H7 (cell line): ENCODE measurements at regions not wholly inside any gene's neighbourhood (a gene's known extent, or its start where the extent isn't known, plus 50 kb on each side); places are given as distances from the start of the nearest gene placed in this dataset.

Source experiments
- DNase-seq: peaks from one replicate; pipeline ENCODE4 v3.0.0; 2012
- H3K27me3 ChIP-seq: 2 replicates; pipeline ENCODE4 v1.6.0; 2011; ENCODE audit warnings: mild to moderate bottlenecking, low read length; ENCODE audit not compliant: control insufficient read depth, insufficient read depth
- H3K36me3 ChIP-seq: replicated peaks from 2 replicates; pipeline ENCODE4 v1.5.1; 2011; ENCODE audit warnings: low read length; ENCODE audit not compliant: control insufficient read depth, insufficient read depth
- H3K4me3 ChIP-seq: 2 replicates; pipeline ENCODE4 v1.5.1; 2011; ENCODE audit warnings: low read depth, mild to moderate bottlenecking, control low read depth, low read length, moderate library complexity; ENCODE audit not compliant: insufficient read depth

DNA sequence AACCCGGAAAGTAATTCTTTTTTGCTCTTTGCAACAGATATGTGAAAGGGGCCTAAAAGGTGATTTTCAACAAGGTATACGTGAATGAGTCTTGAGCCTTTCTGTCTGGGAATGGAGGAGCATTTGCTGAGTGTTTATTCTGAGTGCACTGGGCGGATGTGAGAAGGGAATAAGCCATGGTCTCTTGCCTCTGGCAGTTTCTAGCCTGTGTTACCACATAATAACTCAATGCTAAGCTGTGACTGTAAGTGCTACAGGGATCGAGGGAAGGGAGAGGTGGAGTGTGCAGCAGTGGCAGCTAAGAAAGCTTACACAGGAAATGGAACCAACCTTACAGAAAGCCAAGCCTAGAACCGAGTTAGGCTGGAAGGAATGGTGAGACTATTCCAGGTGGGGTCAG lies 444.3 kb downstream of the SLC4A3 start:
- no peak for DNase-seq
- H3K27me3 ChIP-seq, result no peaks in the 10 kb centered on the region
- no peaks in the 10 kb centered on the region for H3K36me3 ChIP-seq
- no peak overlapping the region for H3K4me3 ChIP-seq

DNA sequence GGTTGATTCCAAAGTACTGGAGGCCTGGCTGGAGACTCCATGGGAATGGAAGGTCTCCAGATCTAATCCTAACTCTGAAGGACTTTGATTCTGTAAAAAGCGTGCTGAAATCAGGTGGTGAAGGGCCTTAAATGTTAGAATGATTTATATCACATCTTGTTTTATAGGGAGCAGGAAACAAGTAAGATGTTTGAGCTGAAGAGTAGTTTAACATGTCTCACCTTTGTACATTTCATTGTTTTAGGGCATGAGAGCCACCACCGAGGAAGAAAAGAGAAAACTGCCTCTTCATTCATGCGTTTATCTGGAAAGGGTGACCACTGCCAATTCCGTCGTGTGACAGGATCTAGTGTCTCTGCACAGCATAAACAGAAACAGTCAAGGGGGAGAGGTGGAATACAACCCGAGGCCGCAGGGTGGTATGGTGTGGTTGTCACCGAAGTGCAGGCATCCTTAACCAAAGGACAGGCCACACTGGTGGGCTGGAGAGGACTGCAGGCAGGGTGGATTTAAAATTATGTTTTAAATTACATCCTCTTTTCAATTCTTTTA lies 445.3 kb downstream of the SLC4A3 start:
- no peak overlapping the region for H3K4me3 ChIP-seq
- no peak for DNase-seq
- no peaks in the 10 kb centered on the region for H3K36me3 ChIP-seq

DNA sequence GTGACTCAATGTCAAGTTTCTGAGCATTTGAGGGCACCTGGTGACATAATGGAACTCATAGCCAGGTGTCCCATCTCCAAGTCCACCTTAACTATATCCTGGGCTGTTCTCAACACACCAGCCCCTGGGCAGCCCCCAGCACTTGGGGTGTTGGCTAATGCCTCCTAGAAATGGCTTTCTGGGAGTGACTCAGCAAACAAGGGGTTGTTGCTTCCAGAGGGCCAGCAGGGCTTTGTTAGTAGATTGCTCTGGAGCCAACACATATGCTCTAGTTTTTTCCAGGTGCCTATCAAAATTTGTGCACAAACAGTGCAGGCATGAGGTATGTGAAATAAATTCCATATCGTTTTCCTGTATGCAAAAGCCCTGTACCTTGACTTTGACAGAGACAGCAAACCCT lies 448.4 kb downstream of the SLC4A3 start:
- Histone ChIP-seq H3K36me3 (no peaks in the 10 kb centered on the region), H3K27me3 (no peaks in the 10 kb centered on the region), H3K4me3 (no peak overlapping the region)
- no peak for DNase-seq

More for the DNA sequence above, 445.3 kb downstream of the SLC4A3 start:
- no peaks in the 10 kb centered on the region for H3K27me3 ChIP-seq

DNA sequence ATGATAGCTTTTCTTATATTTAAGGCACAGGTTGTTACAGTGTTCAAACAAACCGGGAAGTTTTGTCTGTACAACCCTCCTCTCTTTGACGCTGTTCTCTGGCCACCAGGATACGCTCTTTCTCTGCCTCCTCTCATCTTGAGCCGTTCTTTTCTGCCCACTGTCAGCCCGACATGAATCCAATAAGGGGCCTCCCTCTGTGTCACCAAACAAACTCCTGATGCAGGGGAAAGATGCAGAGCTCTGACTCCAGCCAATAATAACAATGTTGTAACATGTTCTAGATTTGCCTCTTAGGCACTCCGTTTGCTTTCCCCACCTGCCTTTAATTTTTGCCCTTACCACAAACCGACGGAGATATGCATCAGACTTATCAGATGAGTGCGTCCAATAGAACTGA lies 449.3 kb downstream of the SLC4A3 start:
- H3K36me3 ChIP-seq, result no peaks in the 10 kb centered on the region
- peak; percentile 38 for DNase-seq
- no peaks in the 10 kb centered on the region for H3K27me3 ChIP-seq
- H3K4me3 ChIP-seq, result no peak overlapping the region

DNA sequence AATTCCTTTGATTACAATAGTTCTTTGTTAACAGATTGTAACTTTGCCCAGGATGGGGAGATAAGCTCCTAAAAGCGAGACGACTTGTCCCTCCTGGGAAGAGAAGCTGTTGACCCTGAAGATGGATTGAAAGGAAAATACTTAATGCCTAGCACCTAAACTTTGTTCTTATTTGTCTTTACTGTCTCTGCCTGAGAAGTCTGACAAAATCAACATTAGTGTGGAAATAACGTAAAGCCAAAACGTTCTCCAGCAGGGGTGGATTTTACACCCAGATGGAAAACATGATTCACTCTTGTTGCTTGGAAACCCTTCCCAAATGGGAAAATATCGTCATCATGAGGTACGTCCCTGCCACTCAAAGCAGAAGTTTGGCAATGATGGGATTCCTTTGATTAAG lies 450.1 kb downstream of the SLC4A3 start:
- H3K4me3 ChIP-seq, result no peak overlapping the region
- H3K27me3 ChIP-seq, result no peaks in the 10 kb centered on the region
- no peaks in the 10 kb centered on the region for H3K36me3 ChIP-seq
- no peak for DNase-seq

DNA sequence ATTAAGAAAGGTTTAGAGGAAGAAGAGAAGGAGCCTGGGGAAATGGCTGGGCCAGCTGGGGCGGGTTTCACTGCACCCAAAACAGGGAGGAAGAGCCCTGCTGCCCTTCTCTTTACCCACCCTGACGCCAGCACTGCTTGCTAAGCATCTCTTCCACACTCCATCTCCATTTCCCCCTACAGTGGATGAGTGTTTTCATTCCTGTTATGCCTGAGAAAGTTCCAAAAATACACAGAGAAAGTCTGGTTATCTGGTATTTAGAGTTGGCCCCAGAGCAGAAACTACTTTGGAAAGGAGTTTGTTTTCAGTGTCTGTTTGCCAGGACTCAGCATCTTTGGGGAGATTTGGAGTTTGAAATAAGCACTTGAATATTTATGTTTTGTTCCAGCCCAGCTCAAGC lies 451.0 kb downstream of the SLC4A3 start:
- H3K36me3 ChIP-seq, result no peaks in the 10 kb centered on the region
- no peaks in the 10 kb centered on the region for H3K27me3 ChIP-seq
- DNase-seq, result no peak
- no peak overlapping the region for H3K4me3 ChIP-seq

DNA sequence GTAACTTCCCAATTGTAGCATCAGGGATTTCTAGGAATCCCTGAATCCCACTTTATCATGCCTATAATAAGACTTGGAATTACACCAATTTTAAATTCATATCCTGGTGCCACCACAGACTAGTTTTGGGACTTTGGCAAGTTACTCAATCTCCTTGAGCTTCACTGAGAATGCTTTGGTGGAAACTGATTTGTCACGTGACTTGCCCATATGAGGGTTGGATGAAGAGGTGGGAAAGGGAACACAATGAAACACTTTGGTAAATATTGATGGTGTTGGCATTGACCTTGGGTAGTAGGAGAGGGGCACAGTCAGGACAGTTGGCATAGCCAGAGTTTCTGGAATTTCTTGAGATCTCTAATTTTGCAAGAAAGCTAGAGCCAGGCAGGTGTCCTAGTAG lies 452.2 kb downstream of the SLC4A3 start:
- Histone ChIP-seq H3K4me3 (no peak overlapping the region), H3K27me3 (no peaks in the 10 kb centered on the region), H3K36me3 (no peaks in the 10 kb centered on the region)
- DNase-seq, result no peak

DNA sequence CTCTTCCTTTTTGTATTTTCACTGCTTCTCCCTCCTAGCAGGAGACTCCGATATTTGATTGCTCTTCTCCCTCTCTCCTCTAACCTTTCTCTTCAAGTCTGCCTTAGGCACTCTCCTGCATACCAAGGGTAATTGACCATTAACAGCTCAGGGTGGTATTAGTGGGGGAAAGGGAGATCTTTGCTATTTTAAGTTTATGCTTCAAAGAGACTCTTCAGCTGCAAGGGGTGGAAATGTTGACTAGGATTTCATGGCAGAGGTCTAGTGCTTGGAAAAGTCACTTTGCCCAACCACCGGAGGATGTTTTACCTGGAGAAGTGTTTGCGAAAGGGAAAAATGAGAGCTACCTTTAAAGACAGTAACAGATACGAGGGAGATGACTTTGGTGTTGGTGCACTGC lies 453.7 kb downstream of the SLC4A3 start:
- Histone ChIP-seq H3K4me3 (no peak overlapping the region), H3K36me3 (no peaks in the 10 kb centered on the region), H3K27me3 (no peaks in the 10 kb centered on the region)
- no peak for DNase-seq

DNA sequence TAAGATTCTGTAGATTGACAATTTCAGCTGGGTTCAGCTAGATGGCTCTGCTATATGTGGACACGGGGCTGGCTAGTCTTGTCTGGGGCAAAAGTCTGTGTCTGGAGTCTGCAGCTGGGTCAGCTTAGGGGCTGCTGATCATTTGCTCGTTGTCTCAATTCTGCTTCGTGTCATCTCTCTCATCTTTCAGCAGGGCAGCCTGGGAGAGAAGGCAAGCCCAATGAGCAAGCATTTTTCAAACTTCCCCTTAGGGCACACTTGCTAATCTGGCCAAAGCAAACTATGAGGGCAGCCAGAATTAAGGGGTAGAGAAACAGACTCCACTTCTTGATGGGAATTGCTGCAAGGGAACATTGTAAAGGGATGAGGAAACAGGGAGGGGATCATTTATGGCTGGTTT lies 462.6 kb downstream of the SLC4A3 start:
- no peak for DNase-seq
- H3K36me3 ChIP-seq, result no peaks in the 10 kb centered on the region
- H3K27me3 ChIP-seq, result no peaks in the 10 kb centered on the region
- H3K4me3 ChIP-seq, result no peak overlapping the region

DNA sequence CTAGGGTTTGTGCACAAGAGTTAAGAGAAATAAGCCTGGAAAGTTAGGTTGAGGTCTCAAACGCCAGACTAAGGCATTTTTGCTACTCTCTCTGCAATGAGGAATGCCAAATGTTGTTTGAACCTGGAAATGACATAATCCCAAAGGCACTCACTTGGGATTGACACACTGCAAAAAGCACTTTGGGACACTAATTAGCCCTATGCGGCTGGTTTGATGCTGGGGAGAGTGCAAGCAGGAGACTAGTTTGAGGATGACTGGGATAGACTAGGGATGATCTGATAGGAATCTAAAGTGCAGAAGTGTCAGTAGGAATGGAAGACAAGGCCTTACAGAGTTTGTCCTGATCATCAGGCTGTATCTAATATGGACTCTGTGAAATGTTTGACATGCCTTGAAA lies 469.0 kb downstream of the SLC4A3 start:
- no peaks in the 10 kb centered on the region for H3K27me3 ChIP-seq
- DNase-seq, result no peak
- H3K4me3 ChIP-seq, result no peak overlapping the region
- no peaks in the 10 kb centered on the region for H3K36me3 ChIP-seq

DNA sequence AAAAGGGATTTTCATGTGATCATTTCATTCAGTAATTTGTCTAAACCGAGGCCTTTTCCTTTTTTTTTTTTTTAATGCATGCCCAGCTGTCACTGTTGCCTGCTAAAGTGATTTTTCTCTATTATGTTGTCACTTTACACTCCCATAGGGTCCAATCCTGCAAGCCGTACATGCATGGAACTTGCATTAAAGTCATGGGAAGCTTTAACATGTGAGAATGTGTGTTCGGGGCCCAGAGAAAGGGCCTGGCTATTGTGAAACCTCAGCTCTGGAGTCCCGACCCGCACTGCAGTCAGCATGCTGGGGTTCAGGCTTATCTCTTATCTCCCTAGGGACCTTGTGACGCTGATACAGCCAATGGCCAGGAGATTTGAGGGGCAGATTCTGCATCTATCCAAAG lies 474.6 kb downstream of the SLC4A3 start:
- no peaks in the 10 kb centered on the region for H3K27me3 ChIP-seq
- no peak for DNase-seq
- no peaks in the 10 kb centered on the region for H3K36me3 ChIP-seq
- H3K4me3 ChIP-seq, result no peak overlapping the region

DNA sequence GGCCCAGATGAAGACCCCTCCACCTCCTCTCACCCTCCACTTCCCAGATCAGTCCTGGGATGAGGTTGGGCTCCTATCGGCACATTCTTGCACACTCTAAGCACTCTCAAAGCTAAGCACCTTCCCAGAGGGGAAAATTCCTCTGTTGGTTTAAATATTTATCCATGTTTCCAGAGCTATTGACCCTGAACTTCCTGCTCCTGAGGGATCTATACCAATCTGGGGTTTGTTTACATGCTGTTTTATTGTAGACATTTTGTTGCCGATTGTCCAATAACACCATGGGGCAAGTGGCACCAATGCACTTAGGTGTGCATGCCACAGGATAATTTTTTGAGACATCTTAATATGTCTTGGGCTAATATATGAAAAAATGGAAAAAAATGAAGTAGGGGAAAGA lies 476.2 kb downstream of the SLC4A3 start:
- no peak for DNase-seq
- H3K4me3 ChIP-seq, result no peak overlapping the region
- H3K27me3 ChIP-seq, result no peaks in the 10 kb centered on the region
- no peaks in the 10 kb centered on the region for H3K36me3 ChIP-seq

DNA sequence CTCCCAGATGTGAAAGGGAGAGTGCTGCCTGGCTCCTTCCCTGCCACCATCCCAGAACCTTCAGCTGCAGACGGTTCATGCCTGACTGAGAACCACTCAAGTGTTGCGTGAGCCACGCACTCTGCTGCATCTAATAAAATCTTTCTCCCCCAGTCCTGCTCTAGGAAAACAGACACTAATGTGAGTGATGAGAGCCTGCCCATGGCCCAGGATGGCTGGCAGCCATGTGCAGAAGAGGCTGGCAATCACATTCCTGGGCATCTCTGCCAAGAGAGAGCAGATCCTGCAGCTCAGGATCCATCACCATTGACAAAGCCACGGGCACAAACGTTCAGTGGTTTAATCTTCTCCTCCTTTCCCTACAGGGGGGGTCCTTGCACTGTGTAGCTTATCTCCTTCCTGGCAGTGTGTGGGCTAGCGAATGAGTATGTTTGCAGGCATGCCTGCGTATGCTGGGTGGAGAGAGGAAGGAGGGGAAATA lies 477.5 kb downstream of the SLC4A3 start:
- Histone ChIP-seq H3K4me3 (no peak overlapping the region), H3K36me3 (no peaks in the 10 kb centered on the region), H3K27me3 (no peaks in the 10 kb centered on the region)
- DNase-seq, result no peak

DNA sequence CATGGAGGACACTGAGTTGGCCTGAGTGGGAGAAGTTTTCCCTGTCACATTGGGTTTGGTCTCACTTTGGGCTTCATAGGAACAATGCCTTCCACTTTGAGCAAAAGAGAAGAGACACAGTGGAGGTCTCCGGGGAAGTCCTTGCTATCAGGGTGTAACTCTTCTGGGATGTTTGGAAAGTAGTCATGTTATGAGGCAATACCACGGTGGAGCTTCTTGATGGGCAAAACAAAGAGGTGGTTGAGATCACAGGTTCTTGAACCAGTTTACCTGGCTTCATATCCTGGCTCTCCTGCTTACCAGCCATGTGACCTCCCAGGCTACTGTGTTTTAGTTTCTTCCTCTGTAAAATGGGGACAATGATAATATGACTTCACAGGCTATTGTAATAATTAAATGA lies 478.6 kb downstream of the SLC4A3 start:
- DNase-seq, result no peak

DNA sequence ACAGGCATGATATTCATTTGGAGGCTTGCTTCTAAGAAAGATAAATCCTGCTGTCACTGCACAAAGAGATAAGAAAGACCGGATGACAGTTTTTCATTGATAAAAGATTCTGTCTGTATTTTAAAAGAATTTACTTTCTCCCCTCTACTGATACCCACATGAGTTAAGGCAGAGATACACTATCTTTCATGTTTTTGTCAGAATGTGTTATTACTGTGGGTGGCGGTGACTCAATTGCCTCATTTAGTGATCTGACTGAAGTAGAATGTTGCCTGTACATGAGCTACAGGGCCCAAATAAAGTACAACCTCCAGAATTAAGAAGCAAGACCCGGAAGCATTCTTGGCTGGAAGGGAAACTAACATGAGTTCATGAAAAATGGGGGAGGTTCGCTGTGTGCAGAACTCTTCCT lies 480.0 kb downstream of the SLC4A3 start:
- no peaks in the 10 kb centered on the region for H3K27me3 ChIP-seq
- no peak overlapping the region for H3K4me3 ChIP-seq
- no peaks in the 10 kb centered on the region for H3K36me3 ChIP-seq
- DNase-seq, result no peak

More for the DNA sequence above, 478.6 kb downstream of the SLC4A3 start:
- H3K36me3 ChIP-seq, result no peaks in the 10 kb centered on the region
- H3K4me3 ChIP-seq, result no peak overlapping the region
- H3K27me3 ChIP-seq, result no peaks in the 10 kb centered on the region

DNA sequence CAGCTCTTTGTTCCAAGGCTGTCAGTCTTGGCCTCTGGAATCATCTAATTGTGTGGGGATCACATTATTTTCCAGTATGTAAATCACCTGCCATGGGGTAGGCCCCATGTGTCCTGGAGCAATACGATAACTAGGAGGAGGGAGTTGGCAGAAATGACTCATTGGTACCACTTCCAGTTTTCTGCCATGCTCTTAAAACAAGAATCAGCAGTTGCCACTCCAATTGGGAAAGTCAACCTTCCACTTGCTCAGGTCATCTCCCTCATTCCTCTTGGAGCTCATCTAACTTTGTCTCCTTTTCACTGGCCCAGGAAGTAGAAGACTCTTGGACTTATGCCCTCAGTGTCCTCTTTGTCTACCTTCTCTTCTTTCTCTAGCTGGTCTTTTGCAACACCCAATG lies 487.0 kb downstream of the SLC4A3 start:
- no peak for DNase-seq
- H3K27me3 ChIP-seq, result no peaks in the 10 kb centered on the region
- H3K4me3 ChIP-seq, result no peak overlapping the region
- H3K36me3 ChIP-seq, result no peaks in the 10 kb centered on the region
